C4-2B (cell line): ENCODE measurements at regions not wholly inside any gene's neighbourhood (a gene's known extent, or its start where the extent isn't known, plus 50 kb on each side); places are given as distances from the start of the nearest gene placed in this dataset.
"Not testable (repeated sequence)": the region's sequence is repeated elsewhere in the genome, so short reads cannot be mapped to it uniquely, and the experiment has no call there.

Source experiments
- H3K27ac ChIP-seq: fragments of 450-650 bp; 2 replicates; pipeline ENCODE4 v1.5.1; 2017
- ZFX ChIP-seq: fragments of 450-650 bp; IDR thresholded peaks from 2 replicates; pipeline ENCODE4 v1.6.1; 2017
- TF ChIP-seq, protein P1 (sequence below): fragments of 450-650 bp; conservative IDR thresholded peaks from 2 replicates; pipeline ENCODE4 v1.5.1; 2017; ENCODE audit warnings: mild to moderate bottlenecking

DNA sequence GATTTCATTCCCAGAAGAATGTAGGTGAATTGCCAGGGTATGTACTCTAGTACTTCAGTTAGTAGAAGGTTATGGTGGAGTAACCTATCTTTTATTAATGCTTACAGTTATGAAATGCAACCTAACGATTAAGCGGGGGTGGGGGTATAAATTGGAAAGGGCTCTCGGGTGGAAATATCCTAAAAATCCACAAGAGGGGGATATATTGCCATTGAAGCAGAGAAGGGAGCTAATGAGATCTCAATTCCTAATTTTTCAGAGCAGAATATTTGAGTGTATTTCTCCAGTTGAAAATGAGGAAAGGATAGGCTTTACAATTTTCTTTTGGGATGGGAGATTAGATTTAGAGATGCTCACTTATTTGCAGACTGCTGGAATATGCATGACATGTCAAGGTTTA is 90.8 kb downstream of the DNAJB9 start:
- no peak for TF ChIP-seq ZFX
- TF ChIP-seq, protein P1, sequence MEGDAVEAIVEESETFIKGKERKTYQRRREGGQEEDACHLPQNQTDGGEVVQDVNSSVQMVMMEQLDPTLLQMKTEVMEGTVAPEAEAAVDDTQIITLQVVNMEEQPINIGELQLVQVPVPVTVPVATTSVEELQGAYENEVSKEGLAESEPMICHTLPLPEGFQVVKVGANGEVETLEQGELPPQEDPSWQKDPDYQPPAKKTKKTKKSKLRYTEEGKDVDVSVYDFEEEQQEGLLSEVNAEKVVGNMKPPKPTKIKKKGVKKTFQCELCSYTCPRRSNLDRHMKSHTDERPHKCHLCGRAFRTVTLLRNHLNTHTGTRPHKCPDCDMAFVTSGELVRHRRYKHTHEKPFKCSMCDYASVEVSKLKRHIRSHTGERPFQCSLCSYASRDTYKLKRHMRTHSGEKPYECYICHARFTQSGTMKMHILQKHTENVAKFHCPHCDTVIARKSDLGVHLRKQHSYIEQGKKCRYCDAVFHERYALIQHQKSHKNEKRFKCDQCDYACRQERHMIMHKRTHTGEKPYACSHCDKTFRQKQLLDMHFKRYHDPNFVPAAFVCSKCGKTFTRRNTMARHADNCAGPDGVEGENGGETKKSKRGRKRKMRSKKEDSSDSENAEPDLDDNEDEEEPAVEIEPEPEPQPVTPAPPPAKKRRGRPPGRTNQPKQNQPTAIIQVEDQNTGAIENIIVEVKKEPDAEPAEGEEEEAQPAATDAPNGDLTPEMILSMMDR: peak; percentile 70
- H3K27ac ChIP-seq: no peak overlapping the region

DNA sequence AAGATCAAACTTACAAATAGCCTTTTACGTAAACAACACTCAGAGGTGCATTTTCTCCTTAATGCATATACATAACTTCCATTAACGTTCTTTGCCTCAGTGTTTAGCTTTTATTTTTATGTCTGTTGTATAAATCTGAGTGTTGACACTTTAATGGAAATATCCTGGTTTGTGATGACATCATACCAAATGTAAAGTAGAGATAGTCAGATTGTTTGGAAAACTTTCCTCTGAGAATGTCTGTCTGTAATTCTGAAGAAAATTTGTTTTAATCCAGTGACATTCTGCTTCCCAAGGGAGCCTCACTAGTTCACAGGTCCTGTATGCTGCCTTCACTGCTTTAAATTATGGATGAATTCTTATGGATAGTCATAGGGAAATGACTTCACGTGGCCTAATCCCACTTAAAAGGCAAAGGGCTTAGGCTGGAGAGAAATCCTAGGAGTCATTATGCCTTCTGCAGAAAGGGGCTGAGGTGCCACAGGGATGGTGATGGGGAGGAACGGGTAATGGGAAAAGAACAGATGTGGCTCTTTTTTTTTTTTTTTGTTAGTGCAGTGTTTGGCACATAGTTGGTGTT is 93.2 kb downstream of the DNAJB9 start:
- H3K27ac ChIP-seq: no peak overlapping the region
- TF ChIP-seq ZFX: no peak
- TF ChIP-seq, protein P1: no peak

DNA sequence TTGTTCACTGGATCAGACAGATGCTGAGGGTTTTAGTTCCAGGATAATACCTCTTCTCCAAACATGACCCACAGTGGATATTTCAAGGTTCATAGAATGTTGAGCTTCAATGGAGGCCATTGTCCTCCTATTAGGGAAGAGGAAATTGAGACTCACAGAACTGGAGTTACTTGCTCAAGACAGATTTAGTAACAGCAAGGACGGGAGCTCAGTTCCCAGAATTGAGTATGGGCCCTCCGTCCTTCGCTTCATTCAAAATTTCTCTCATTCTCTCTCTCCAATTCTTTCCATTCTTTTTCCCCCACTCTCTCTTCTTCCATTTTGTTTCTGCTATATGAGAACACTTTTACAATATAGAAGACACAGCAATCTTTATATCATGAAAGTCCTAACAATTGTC is 94.0 kb downstream of the DNAJB9 start:
- H3K27ac ChIP-seq: no peak overlapping the region
- TF ChIP-seq, protein P1: no peak
- no peak for TF ChIP-seq ZFX

GRCh38 chr7:108667216-108667615 is 97.5 kb downstream of the DNAJB9 start:
- no peak overlapping the region for H3K27ac ChIP-seq
- TF ChIP-seq ZFX: no peak
- TF ChIP-seq, protein P1: no peak

DNA sequence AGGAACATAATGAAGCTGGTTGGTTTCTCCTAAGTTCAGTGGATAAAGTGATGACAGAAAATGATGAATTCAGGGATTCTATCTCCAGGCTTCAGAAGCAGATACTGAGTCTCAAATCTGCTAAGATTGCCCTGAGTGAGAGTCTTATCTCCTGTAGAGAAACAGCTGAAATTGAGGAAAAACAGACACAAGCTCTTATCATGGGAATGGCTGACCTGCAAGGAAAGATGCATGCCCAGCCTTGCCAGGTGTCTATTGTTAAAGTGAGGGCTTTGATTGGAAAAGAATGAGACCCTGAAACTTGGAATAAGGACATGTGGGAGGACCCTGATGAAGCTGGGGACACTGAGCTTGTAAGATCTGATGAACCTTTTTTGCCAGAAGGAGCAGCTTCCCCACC is 100.3 kb downstream of the DNAJB9 start:
- H3K27ac ChIP-seq: no peak overlapping the region
- TF ChIP-seq, protein P1: no peak
- TF ChIP-seq ZFX: no peak

DNA sequence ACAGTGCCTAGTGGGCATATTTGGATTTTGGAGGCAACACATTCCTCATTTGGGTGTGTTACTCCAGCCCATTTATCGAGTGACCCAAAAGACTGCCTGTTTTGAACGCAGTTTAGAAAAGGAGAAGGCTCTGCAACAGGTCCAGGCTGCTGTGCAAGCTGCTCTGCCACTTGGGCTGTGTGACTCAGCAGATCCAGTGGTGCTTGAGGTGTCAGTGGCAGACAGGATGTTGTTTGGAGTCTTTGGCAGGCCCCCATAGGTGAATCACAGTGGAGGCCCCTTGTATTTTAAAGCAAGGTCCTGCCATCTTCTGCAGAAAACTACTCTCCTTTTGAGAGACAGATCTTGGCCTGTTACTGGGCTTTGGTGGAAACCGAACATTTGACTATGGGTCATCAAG is 104.0 kb downstream of the DNAJB9 start:
- not testable (repeated sequence) for H3K27ac ChIP-seq

DNA sequence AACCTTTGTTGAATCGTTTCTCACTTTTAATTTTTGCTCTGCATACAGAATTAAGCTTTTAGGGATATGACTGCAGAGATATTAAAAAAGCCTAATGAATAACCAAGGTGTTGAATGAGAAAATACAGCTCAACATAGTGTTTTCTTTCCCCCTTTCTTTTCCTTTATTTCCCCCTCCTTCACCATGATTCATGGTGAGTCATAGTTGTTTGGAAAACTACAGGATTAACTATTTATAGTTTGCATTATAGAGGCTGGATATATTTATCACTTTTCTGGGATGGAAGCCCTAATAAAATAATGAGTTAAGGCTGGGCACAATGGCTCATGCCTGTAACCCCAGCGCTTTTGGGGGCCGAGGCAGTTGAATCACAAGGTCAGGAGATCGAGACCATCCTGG is 115.0 kb downstream of the DNAJB9 start:
- TF ChIP-seq ZFX: no peak
- TF ChIP-seq, protein P1: no peak
- no peak overlapping the region for H3K27ac ChIP-seq

DNA sequence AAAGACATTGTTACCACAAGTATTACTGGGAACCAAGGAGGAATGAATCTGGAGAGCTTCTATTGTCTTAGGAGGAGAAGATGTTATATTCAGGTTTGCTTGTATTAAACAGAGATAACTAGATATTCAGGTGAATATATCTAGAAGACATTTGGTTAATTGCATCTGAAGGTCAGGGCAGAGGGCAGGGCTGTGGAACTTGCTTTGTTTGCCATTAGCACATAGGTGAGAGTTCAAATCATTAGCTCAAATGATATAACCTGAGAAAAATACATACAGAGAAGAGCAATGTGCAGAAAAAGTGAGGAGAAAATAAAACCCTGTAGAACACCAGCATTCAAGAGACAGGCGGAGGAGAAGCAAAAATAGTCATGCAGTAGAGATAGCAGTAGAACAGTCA is 116.8 kb downstream of the DNAJB9 start:
- TF ChIP-seq ZFX: no peak
- TF ChIP-seq, protein P1: no peak
- H3K27ac ChIP-seq: no peak overlapping the region
